ENCODE measurements at regions not wholly inside any gene's neighbourhood (a gene's known extent, or its start where the extent isn't known, plus 50 kb on each side); places are given as distances from the start of the nearest gene placed in this dataset.

DNA sequence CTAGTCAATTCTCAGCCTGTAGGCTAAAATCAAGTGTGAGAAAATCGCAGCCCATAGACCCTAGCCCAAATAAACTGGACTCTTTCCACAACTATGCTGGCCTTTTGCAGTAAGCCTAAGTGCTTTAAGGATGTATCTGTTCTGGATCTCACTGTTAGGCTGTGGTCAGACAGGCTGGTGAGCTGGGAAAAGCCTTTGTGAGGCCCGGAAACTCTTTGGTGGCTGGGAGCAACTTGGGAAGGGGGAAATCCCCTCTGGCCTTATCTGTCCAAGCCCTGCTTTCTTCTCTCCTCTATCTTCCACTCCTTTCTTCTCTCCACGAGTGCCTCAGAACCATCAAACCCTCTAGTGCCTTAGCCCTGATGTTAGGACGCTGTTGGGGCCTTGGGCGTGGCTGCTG, 135.4 kb downstream of the LACC1 start:
- 39% methylated on average over 5 of the region's 5 CpGs for WGBS (ENCODE audit: low lambda C conversion rate)
- in situ Hi-C loops (cut with HindIII; ENCODE audit: extremely low pct_ligation_motif_present, low pct_unique_long_range_greater_than_20kb): no loop called here
- POLR2A ChIA-PET: no interaction called here

DNA sequence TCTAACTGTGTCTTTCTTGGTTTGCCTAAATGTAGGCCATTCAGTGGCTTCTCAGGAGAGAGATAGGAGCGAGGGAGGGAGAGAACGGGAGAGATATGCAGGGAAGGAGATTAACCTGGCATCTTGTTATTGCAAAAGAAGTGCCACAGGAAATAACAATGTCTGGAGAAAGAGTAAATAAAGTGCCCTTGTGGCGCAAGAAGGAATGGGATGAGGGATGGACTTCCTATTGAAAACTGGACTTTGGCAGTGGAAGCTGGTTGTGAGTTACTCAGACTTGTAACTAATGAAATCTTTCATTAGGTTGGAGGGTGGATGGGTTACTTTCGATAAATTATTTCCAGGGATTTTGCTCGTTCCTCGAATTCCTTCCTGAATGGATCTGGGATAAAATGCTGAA, 136.1 kb downstream of the LACC1 start:
- Histone ChIP-seq H2AFZ (ENCODE audit: low read length) (no peak overlapping the region), H3K4me3 (replicated peaks in 1 of 3; ENCODE audit: insufficient read depth in 1 of 3, low read depth in 2 of 3, low read length in 3 of 3) (no peak overlapping the region), H3K27ac (ENCODE audit: extremely low read length, insufficient read depth, low read length) (no peak overlapping the region), H3K79me2 (ENCODE audit: insufficient read depth, low read length) (no peaks in the 10 kb centered on the region), H3K9ac (ENCODE audit: insufficient read depth, low read depth, low read length) (no peak overlapping the region), H3K4me1 (ENCODE audit: insufficient read depth, low read length) (no peaks in the 10 kb centered on the region), H3K27me3 (ENCODE audit: control insufficient read depth in 1 of 2, insufficient read depth in 2 of 2, low read length in 2 of 2) (no peaks in the 10 kb centered on the region; a peak in 1 of 5 replicates), H3K9me3 (ENCODE audit: low read length) (no peaks in the 10 kb centered on the region), H4K20me1 (ENCODE audit: insufficient read depth, low read length) (no peaks in the 10 kb centered on the region), H3K4me2 (ENCODE audit: low read depth, low read length) (no peak overlapping the region), H3K36me3 (replicated peaks in 1 of 2; ENCODE audit: control insufficient read depth in 1 of 2, insufficient read depth in 2 of 2, low read length in 2 of 2) (no peaks in the 10 kb centered on the region)
- no peak for DNase-seq (ENCODE audit: low spot score)
- no peak for ATAC-seq
- FAIRE-seq: no peak
- in situ Hi-C loops (cut with HindIII; ENCODE audit: extremely low pct_ligation_motif_present, low pct_unique_long_range_greater_than_20kb) (no loop called here), intact Hi-C loops (cut with micrococcal nuclease; ENCODE audit: unreplicated experiment) (no loop called here)
- ChIA-PET POLR2A (no interaction called here), CTCF (ENCODE audit: low intra/inter-chr PET ratio, low total read pairs) (no interaction called here)
- WGBS (ENCODE audit: low lambda C conversion rate): 50% methylated on average over 6 of the region's 6 CpGs
- TF ChIP-seq ONECUT2 (CRISPR knock-in tag; IDR thresholded peaks at IDR 0.05) (no peak), NR2F2 (IDR thresholded peaks at IDR 0.05; ENCODE audit: borderline replicate concordance, low read depth) (no peak), SAFB2 (CRISPR knock-in tag; IDR thresholded peaks at IDR 0.05; ENCODE audit: borderline replicate concordance, low read depth) (no peak), FOXO1 (CRISPR knock-in tag; IDR thresholded peaks at IDR 0.05) (no peak), BORCS8-MEF2B (CRISPR knock-in tag; IDR thresholded peaks at IDR 0.05) (no peak), ZNF317 (CRISPR knock-in tag; IDR thresholded peaks at IDR 0.05) (no peak), SMAD1 (CRISPR knock-in tag; IDR thresholded peaks at IDR 0.05; ENCODE audit: borderline replicate concordance, low read depth) (no peak), AGO1 (IDR thresholded peaks at IDR 0.05; ENCODE audit: low read depth, low read length, poor library complexity, severe bottlenecking) (no peak), FOSL2 (CRISPR knock-in tag; IDR thresholded peaks at IDR 0.05) (no peak), GATAD2A (CRISPR knock-in tag; IDR thresholded peaks at IDR 0.05) (no peak), ZNF34 (CRISPR knock-in tag; IDR thresholded peaks at IDR 0.05; ENCODE audit: borderline replicate concordance) (no peak), CEBPG (CRISPR knock-in tag; IDR thresholded peaks at IDR 0.05) (no peak), ZNF780A (CRISPR knock-in tag; IDR thresholded peaks at IDR 0.05) (no peak), ZNF329 (CRISPR knock-in tag; IDR thresholded peaks at IDR 0.05; ENCODE audit: low read depth) (no peak)
- TF ChIP-seq, protein P1, sequence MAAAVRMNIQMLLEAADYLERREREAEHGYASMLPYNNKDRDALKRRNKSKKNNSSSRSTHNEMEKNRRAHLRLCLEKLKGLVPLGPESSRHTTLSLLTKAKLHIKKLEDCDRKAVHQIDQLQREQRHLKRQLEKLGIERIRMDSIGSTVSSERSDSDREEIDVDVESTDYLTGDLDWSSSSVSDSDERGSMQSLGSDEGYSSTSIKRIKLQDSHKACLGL (CRISPR knock-in tag; IDR thresholded peaks at IDR 0.05): no peak
- TF ChIP-seq, protein P2, sequence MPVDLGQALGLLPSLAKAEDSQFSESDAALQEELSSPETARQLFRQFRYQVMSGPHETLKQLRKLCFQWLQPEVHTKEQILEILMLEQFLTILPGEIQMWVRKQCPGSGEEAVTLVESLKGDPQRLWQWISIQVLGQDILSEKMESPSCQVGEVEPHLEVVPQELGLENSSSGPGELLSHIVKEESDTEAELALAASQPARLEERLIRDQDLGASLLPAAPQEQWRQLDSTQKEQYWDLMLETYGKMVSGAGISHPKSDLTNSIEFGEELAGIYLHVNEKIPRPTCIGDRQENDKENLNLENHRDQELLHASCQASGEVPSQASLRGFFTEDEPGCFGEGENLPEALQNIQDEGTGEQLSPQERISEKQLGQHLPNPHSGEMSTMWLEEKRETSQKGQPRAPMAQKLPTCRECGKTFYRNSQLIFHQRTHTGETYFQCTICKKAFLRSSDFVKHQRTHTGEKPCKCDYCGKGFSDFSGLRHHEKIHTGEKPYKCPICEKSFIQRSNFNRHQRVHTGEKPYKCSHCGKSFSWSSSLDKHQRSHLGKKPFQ (CRISPR knock-in tag; IDR thresholded peaks at IDR 0.05; ENCODE audit: insufficient replicate concordance): no peak
- TF ChIP-seq, protein P3, sequence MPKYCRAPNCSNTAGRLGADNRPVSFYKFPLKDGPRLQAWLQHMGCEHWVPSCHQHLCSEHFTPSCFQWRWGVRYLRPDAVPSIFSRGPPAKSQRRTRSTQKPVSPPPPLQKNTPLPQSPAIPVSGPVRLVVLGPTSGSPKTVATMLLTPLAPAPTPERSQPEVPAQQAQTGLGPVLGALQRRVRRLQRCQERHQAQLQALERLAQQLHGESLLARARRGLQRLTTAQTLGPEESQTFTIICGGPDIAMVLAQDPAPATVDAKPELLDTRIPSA (CRISPR knock-in tag; IDR thresholded peaks at IDR 0.05; ENCODE audit: borderline replicate concordance): no peak
- BruUV-seq (replicated peaks): no TSS peak

More for the DNA sequence above, 135.4 kb downstream of the LACC1 start:
- H3K4me1 ChIP-seq (ENCODE audit: insufficient read depth, low read length): no peaks in the 10 kb centered on the region
- no peak for ATAC-seq
- no peak for DNase-seq (ENCODE audit: low spot score)
- CTCF ChIA-PET (ENCODE audit: low intra/inter-chr PET ratio, low total read pairs): no interaction called here
- H3K27ac ChIP-seq (ENCODE audit: extremely low read length, insufficient read depth, low read length): no peak overlapping the region
- no peak overlapping the region for H3K9ac ChIP-seq (ENCODE audit: insufficient read depth, low read depth, low read length)
- no peak overlapping the region for H3K4me2 ChIP-seq (ENCODE audit: low read depth, low read length)
- no peak for FAIRE-seq
- H4K20me1 ChIP-seq (ENCODE audit: insufficient read depth, low read length): no peaks in the 10 kb centered on the region
- intact Hi-C loops (cut with micrococcal nuclease; ENCODE audit: unreplicated experiment): no loop called here
- TF ChIP-seq HES4 (CRISPR knock-in tag; IDR thresholded peaks at IDR 0.05; ENCODE audit: borderline replicate concordance) (no peak), NRL (CRISPR knock-in tag; IDR thresholded peaks at IDR 0.05; ENCODE audit: borderline replicate concordance) (no peak), ZNF34 (CRISPR knock-in tag; IDR thresholded peaks at IDR 0.05; ENCODE audit: borderline replicate concordance) (no peak), PITX1 (CRISPR knock-in tag; IDR thresholded peaks at IDR 0.05) (no peak), JDP2 (CRISPR knock-in tag; IDR thresholded peaks at IDR 0.05; ENCODE audit: borderline replicate concordance) (no peak)
- no TSS peak for BruUV-seq (replicated peaks)
- no peak overlapping the region for H2AFZ ChIP-seq (ENCODE audit: low read length)
- no peak overlapping the region for H3K4me3 ChIP-seq (replicated peaks in 1 of 3; ENCODE audit: insufficient read depth in 1 of 3, low read depth in 2 of 3, low read length in 3 of 3)
- no peaks in the 10 kb centered on the region for H3K79me2 ChIP-seq (ENCODE audit: insufficient read depth, low read length)
- no peaks in the 10 kb centered on the region for H3K36me3 ChIP-seq (replicated peaks in 1 of 2; ENCODE audit: control insufficient read depth in 1 of 2, insufficient read depth in 2 of 2, low read length in 2 of 2)
- H3K9me3 ChIP-seq (ENCODE audit: low read length): no peaks in the 10 kb centered on the region
- no peaks in the 10 kb centered on the region; a peak in 1 of 5 replicates for H3K27me3 ChIP-seq (ENCODE audit: control insufficient read depth in 1 of 2, insufficient read depth in 2 of 2, low read length in 2 of 2)
